Astrocyte (in vitro differentiated cells and primary cell): ENCODE measurements at regions not wholly inside any gene's neighbourhood (a gene's known extent, or its start where the extent isn't known, plus 50 kb on each side); places are given as distances from the start of the nearest gene placed in this dataset.
A peak's percentile ranks its signal among the peaks of the same experiment; 100 is the strongest.

Experiments used
- DNase-seq: peaks from one replicate; pipeline ENCODE4 v3.0.0-alpha.2; 2010; ENCODE audit warnings: low read depth
- FAIRE-seq: peaks from 2 replicates; lab custom pipeline; 2011; peaks lifted over from hg19 to GRCh38; lab: Jason Lieb, UNC
- H2AFZ ChIP-seq: 2 replicates; pipeline ENCODE4 v1.6.0; 2012; ENCODE audit warnings: low read depth, low read length, inconsistent platforms
- H3K27ac ChIP-seq: 2 replicates; pipeline ENCODE4 v1.5.1; 2011; ENCODE audit warnings: low read depth, low read length, inconsistent platforms
- H3K27me3 ChIP-seq: 2 replicates; pipeline ENCODE4 v1.6.0; 2011; ENCODE audit warnings: low read length, inconsistent platforms; ENCODE audit not compliant: insufficient read depth
- H3K36me3 ChIP-seq: 2 replicates; pipeline ENCODE4 v1.5.1; 2011; ENCODE audit warnings: low read length, inconsistent platforms; ENCODE audit not compliant: insufficient read depth
- H3K4me1 ChIP-seq: 2 replicates; pipeline ENCODE4 v1.5.1; 2011; ENCODE audit warnings: low read length, inconsistent platforms; ENCODE audit not compliant: insufficient read depth
- H3K4me2 ChIP-seq: 2 replicates; pipeline ENCODE4 v1.6.0; 2012; ENCODE audit warnings: low read length, inconsistent platforms
- H3K4me3 ChIP-seq: 2 replicates; pipeline ENCODE4 v1.5.1; 2011; ENCODE audit warnings: low read depth, mild to moderate bottlenecking, low read length, inconsistent platforms; ENCODE audit not compliant: insufficient read depth
- H3K79me2 ChIP-seq: 2 replicates; pipeline ENCODE4 v1.6.0; 2012; ENCODE audit warnings: mild to moderate bottlenecking, low read length, inconsistent platforms; ENCODE audit not compliant: insufficient read depth
- H3K9ac ChIP-seq: 2 replicates; pipeline ENCODE4 v1.6.0; 2012; ENCODE audit warnings: mild to moderate bottlenecking, low read length, inconsistent platforms
- H3K9me3 ChIP-seq: 2 replicates; pipeline ENCODE4 v1.5.1; 2012; ENCODE audit warnings: low read depth, mild to moderate bottlenecking, low read length, inconsistent platforms; ENCODE audit not compliant: insufficient read depth
- H4K20me1 ChIP-seq: 2 replicates; pipeline ENCODE4 v1.6.0; 2012; ENCODE audit warnings: low read length, inconsistent platforms; ENCODE audit not compliant: insufficient read depth
- H3K27ac Mint-ChIP-seq: one replicate; pipeline ENCODE4 v1.8.0; 2021; ENCODE audit warnings: mild to moderate bottlenecking, mixed read lengths; ENCODE audit not compliant: unreplicated experiment
- H3K27me3 Mint-ChIP-seq: one replicate; pipeline ENCODE4 v1.8.0; 2021; ENCODE audit warnings: low read depth, mixed read lengths; ENCODE audit not compliant: unreplicated experiment
- H3K36me3 Mint-ChIP-seq: one replicate; pipeline ENCODE4 v1.8.0; 2021; ENCODE audit warnings: low read depth, mixed read lengths; ENCODE audit not compliant: unreplicated experiment
- H3K4me1 Mint-ChIP-seq: one replicate; pipeline ENCODE4 v1.8.0; 2021; ENCODE audit warnings: low read depth, mixed read lengths; ENCODE audit not compliant: unreplicated experiment
- H3K4me3 Mint-ChIP-seq: one replicate; pipeline ENCODE4 v1.8.0; 2021; ENCODE audit warnings: mild to moderate bottlenecking, moderate library complexity, mixed read lengths; ENCODE audit not compliant: unreplicated experiment
- H3K9me3 Mint-ChIP-seq: one replicate; pipeline ENCODE4 v1.8.0; 2021; ENCODE audit warnings: mild to moderate bottlenecking, mixed read lengths; ENCODE audit not compliant: unreplicated experiment
- CTCF ChIP-seq: IDR thresholded peaks from 2 replicates; pipeline ENCODE4 v1.5.1; 2011; ENCODE audit warnings: low read depth, mild to moderate bottlenecking, inconsistent platforms, low read length, moderate library complexity; ENCODE audit not compliant: insufficient read depth
- EZH2 ChIP-seq: IDR thresholded peaks from 2 replicates; pipeline ENCODE4 v1.6.1; 2012; ENCODE audit warnings: mild to moderate bottlenecking, low read length, inconsistent platforms; ENCODE audit not compliant: insufficient read depth

GRCh38 chr17:77442976-77443747 lies 302.4 kb downstream of the SEC14L1 start:
- no peak overlapping the region for H3K4me2 ChIP-seq
- peaks cover 89% of the 10 kb centered on the region for H3K79me2 ChIP-seq
- H3K9me3 ChIP-seq, result no peaks in the 10 kb centered on the region
- H3K36me3 ChIP-seq, result no peaks in the 10 kb centered on the region
- H3K27ac ChIP-seq, result no peak overlapping the region
- no peaks in the 10 kb centered on the region for H3K27me3 ChIP-seq
- Mint-ChIP-seq H3K27ac (no peak overlapping the region), H3K9me3 (no peaks in the 10 kb centered on the region), H3K36me3 (peaks cover 7% of the 10 kb centered on the region), H3K27me3 (no peaks in the 10 kb centered on the region), H3K4me3 (no peak overlapping the region), H3K4me1 (peaks cover 48% of the 10 kb centered on the region)
- peaks cover 96% of the 10 kb centered on the region for H4K20me1 ChIP-seq
- no peak overlapping the region for H3K9ac ChIP-seq
- no peak for TF ChIP-seq CTCF
- TF ChIP-seq EZH2, result no peak
- DNase-seq (no peak), FAIRE-seq (no peak)
- peaks cover 36% of the 10 kb centered on the region for H3K4me1 ChIP-seq
- no peak overlapping the region for H2AFZ ChIP-seq
- no peak overlapping the region for H3K4me3 ChIP-seq

GRCh38 chr17:77443748-77444260 lies 303.0 kb downstream of the SEC14L1 start:
- no peak for TF ChIP-seq CTCF
- TF ChIP-seq EZH2, result no peak
- H3K27ac ChIP-seq, result no peak overlapping the region
- H3K36me3 Mint-ChIP-seq, result peaks cover 9% of the 10 kb centered on the region
- peaks cover 89% of the 10 kb centered on the region for H3K79me2 ChIP-seq
- H3K27me3 Mint-ChIP-seq, result no peaks in the 10 kb centered on the region
- H3K9me3 ChIP-seq, result no peaks in the 10 kb centered on the region
- no peaks in the 10 kb centered on the region for H3K27me3 ChIP-seq
- peaks cover 96% of the 10 kb centered on the region for H4K20me1 ChIP-seq
- H2AFZ ChIP-seq, result no peak overlapping the region
- FAIRE-seq (no peak), DNase-seq (no peak)
- H3K36me3 ChIP-seq, result no peaks in the 10 kb centered on the region
- H3K4me3 Mint-ChIP-seq, result no peak overlapping the region
- H3K27ac Mint-ChIP-seq, result no peak overlapping the region
- H3K4me1 Mint-ChIP-seq, result peaks cover 45% of the 10 kb centered on the region
- H3K4me3 ChIP-seq, result no peak overlapping the region
- no peak overlapping the region for H3K4me2 ChIP-seq
- no peak overlapping the region for H3K9ac ChIP-seq
- H3K4me1 ChIP-seq, result peaks cover 36% of the 10 kb centered on the region
- no peaks in the 10 kb centered on the region for H3K9me3 Mint-ChIP-seq

GRCh38 chr17:77444628-77444983 lies 303.8 kb downstream of the SEC14L1 start:
- Histone ChIP-seq H3K27ac (no peak overlapping the region), H2AFZ (no peak overlapping the region), H3K27me3 (no peaks in the 10 kb centered on the region), H3K9ac (no peak overlapping the region), H3K79me2 (peaks cover 89% of the 10 kb centered on the region), H3K36me3 (no peaks in the 10 kb centered on the region), H3K4me1 (peaks cover 43% of the 10 kb centered on the region), H3K4me2 (no peak overlapping the region), H4K20me1 (peaks cover 96% of the 10 kb centered on the region), H3K9me3 (no peaks in the 10 kb centered on the region), H3K4me3 (no peak overlapping the region)
- Mint-ChIP-seq H3K4me3 (peak overlapping the region; percentile 66), H3K27ac (no peak overlapping the region), H3K36me3 (peaks cover 9% of the 10 kb centered on the region), H3K27me3 (no peaks in the 10 kb centered on the region), H3K9me3 (no peaks in the 10 kb centered on the region), H3K4me1 (peaks cover 48% of the 10 kb centered on the region)
- FAIRE-seq, result no peak
- DNase-seq, result peak; percentile 41
- no peak for TF ChIP-seq CTCF
- no peak for TF ChIP-seq EZH2
